A673 (cell line): ENCODE measurements at regions not wholly inside any gene's neighbourhood (a gene's known extent, or its start where the extent isn't known, plus 50 kb on each side); places are given as distances from the start of the nearest gene placed in this dataset.

Source experiments
- EZH2 ChIP-seq: fragments of 200-600 bp; sonication (generic); IDR thresholded peaks from 2 replicates; pipeline ENCODE4 v1.6.1; 2017; ENCODE audit warnings: borderline replicate concordance, low read depth, mild to moderate bottlenecking, mixed read lengths, antibody characterized with exemption, low read length; ENCODE audit not compliant: poor library complexity, severe bottlenecking
- TF ChIP-seq, protein P1 (sequence below): fragments of 300-800, 200-600 bp; sonication (generic); conservative IDR thresholded peaks from 2 replicates; pipeline ENCODE4 v1.5.1; 2017; ENCODE audit warnings: low read depth, mild to moderate bottlenecking, antibody characterized with exemption, low read length, moderate library complexity, mixed read lengths

DNA sequence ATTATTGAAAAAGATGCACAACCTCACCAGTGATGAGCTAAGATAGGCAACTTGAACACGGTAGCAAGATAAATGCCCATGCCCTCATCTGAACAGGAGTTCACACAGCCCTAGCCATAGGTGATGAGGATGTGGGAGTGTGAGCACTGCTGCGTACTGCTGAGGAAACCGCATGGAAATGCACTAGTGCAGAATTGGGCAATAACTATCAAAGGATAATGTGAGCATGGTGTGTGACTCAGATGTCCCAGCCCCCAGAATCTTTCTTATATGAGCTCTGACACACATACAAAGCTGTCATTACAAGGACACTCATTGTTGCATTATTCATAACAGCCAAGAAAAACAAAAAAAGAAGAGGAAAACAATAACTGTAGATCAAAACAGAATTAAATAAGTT is 521.2 kb downstream of the IRX1 start:
- TF ChIP-seq, protein P1, sequence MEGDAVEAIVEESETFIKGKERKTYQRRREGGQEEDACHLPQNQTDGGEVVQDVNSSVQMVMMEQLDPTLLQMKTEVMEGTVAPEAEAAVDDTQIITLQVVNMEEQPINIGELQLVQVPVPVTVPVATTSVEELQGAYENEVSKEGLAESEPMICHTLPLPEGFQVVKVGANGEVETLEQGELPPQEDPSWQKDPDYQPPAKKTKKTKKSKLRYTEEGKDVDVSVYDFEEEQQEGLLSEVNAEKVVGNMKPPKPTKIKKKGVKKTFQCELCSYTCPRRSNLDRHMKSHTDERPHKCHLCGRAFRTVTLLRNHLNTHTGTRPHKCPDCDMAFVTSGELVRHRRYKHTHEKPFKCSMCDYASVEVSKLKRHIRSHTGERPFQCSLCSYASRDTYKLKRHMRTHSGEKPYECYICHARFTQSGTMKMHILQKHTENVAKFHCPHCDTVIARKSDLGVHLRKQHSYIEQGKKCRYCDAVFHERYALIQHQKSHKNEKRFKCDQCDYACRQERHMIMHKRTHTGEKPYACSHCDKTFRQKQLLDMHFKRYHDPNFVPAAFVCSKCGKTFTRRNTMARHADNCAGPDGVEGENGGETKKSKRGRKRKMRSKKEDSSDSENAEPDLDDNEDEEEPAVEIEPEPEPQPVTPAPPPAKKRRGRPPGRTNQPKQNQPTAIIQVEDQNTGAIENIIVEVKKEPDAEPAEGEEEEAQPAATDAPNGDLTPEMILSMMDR, result no peak
- TF ChIP-seq EZH2, result no peak
